SK-N-SH (cell line): ENCODE measurements at regions not wholly inside any gene's neighbourhood (a gene's known extent, or its start where the extent isn't known, plus 50 kb on each side); places are given as distances from the start of the nearest gene placed in this dataset.

Source experiments
- CTCF ChIA-PET: fragments of 300-600, 350-600 bp; formaldehyde crosslinking; extraction: SDS; loops from one replicate; lab custom pipeline; 2021; lab: Yijun Ruan, JAX
- POLR2A ChIA-PET: fragments of 350-600 bp; sonication (Branson Sonifier 250); formaldehyde crosslinking; extraction: SDS; loops from one replicate; lab custom pipeline; 2020; ENCODE audit warnings: antibody characterized with exemption, inconsistent platforms; lab: Yijun Ruan, JAX
- DNase-seq: peaks from one replicate; pipeline ENCODE4 v3.0.0; 2012
- H2AFZ ChIP-seq: fragments of 200-600 bp; sonication (generic); 2 replicates; pipeline ENCODE4 v1.8.1; 2016; ENCODE audit warnings: antibody characterized with exemption, mild to moderate bottlenecking, low read depth
- H3F3A ChIP-seq: fragments of 200-600 bp; sonication (generic); replicated peaks from 2 replicates; pipeline ENCODE3; 2016; ENCODE audit warnings: antibody characterized with exemption, mild to moderate bottlenecking; ENCODE audit not compliant: insufficient read depth
- H3K27ac ChIP-seq, 2 experiments: fragments of 200-500 bp in 1 of 2; fragments of 200-600 bp in 1 of 2; sonication (Bioruptor generic) in 1 of 2; sonication (generic), shearing (Covaris generic) in 1 of 2; 2 replicates each; pipeline versions ENCODE4 v1.5.1 to v1.6.1; 2014 to 2016; ENCODE audit warnings: low read depth in 2 of 2, inconsistent platforms in 1 of 2, low read length in 1 of 2, mild to moderate bottlenecking in 1 of 2, mixed read lengths in 1 of 2
- H3K27me3 ChIP-seq: fragments of 200-600 bp; sonication (generic), shearing (Covaris generic); 2 replicates; pipeline ENCODE4 v1.6.1; 2016; ENCODE audit warnings: mixed run types; ENCODE audit not compliant: insufficient read depth
- H3K36me3 ChIP-seq, 2 experiments: fragments of 200-500 bp in 1 of 2; fragments of 200-600 bp in 1 of 2; sonication (Bioruptor generic) in 1 of 2; sonication (generic) in 1 of 2; replicated peaks in 1 of 2; 2 replicates each; pipeline versions ENCODE3 to v1.5.1; 2014 to 2016; ENCODE audit warnings: low read length in 1 of 2, mild to moderate bottlenecking in 1 of 2; ENCODE audit not compliant: insufficient read depth in 2 of 2, control insufficient read depth in 1 of 2
- H3K4me1 ChIP-seq, 2 experiments: fragments of 200-500 bp in 1 of 2; fragments of 200-600 bp in 1 of 2; sonication (Bioruptor generic) in 1 of 2; sonication (generic), shearing (Covaris generic) in 1 of 2; 2 replicates each; pipeline versions ENCODE4 v1.5.1 to v1.6.1; 2014 to 2016; ENCODE audit warnings: low read depth in 1 of 2, low read length in 1 of 2, mixed run types in 1 of 2; ENCODE audit not compliant: insufficient read depth in 2 of 2, control insufficient read depth in 1 of 2
- H3K4me2 ChIP-seq: fragments of 200-600 bp; sonication (generic), shearing (Covaris generic); 2 replicates; pipeline ENCODE4 v1.6.1; 2017; ENCODE audit warnings: mixed run types
- H3K4me3 ChIP-seq, 2 experiments: fragments of 200-500 bp in 1 of 2; fragments of 200-600 bp in 1 of 2; sonication (Bioruptor generic) in 1 of 2; sonication (generic), shearing (Covaris generic) in 1 of 2; 2 replicates each; pipeline versions ENCODE4 v1.5.1 to v1.8.1; 2014 to 2016; ENCODE audit warnings: low read depth in 2 of 2, inconsistent platforms in 1 of 2, low read length in 1 of 2, mild to moderate bottlenecking in 1 of 2, mixed read lengths in 1 of 2, moderate library complexity in 1 of 2
- H3K79me2 ChIP-seq: fragments of 200-600 bp; sonication (generic); 2 replicates; pipeline ENCODE4 v1.8.1; 2017; ENCODE audit warnings: mild to moderate bottlenecking; ENCODE audit not compliant: insufficient read depth
- H3K9ac ChIP-seq: fragments of 200-600 bp; sonication (generic); 2 replicates; pipeline ENCODE4 v1.6.1; 2017; ENCODE audit warnings: mixed run types
- H3K9me2 ChIP-seq: fragments of 200-600 bp; sonication (generic); 2 replicates; pipeline ENCODE4 v1.6.1; 2017; ENCODE audit warnings: mixed run types
- H3K9me3 ChIP-seq: fragments of 200-600 bp; sonication (generic); 2 replicates; pipeline ENCODE4 v1.6.1; 2017; ENCODE audit warnings: mixed run types, mild to moderate bottlenecking, moderate library complexity
- H4K20me1 ChIP-seq: fragments of 200-600 bp; sonication (generic); 2 replicates; pipeline ENCODE4 v1.6.1; 2017; ENCODE audit warnings: mild to moderate bottlenecking, mixed run types; ENCODE audit not compliant: insufficient read depth
- CHD2 ChIP-seq: fragments of 150-350 bp; IDR thresholded peaks from 2 replicates; pipeline ENCODE4 v1.6.1; 2018; ENCODE audit warnings: low read length; ENCODE audit not compliant: partially characterized antibody
- CTCF ChIP-seq: fragments of 200-600 bp; sonication (generic); IDR thresholded peaks from 2 replicates; pipeline ENCODE4 v1.6.1; 2017; ENCODE audit warnings: antibody characterized with exemption, mild to moderate bottlenecking, moderate library complexity
- ELF1 ChIP-seq: IDR thresholded peaks from 2 replicates; pipeline ENCODE4 v1.4.0; 2012
- FOSL2 ChIP-seq: IDR thresholded peaks from 2 replicates; pipeline ENCODE4 v1.4.0; 2012; ENCODE audit warnings: low read depth, mild to moderate bottlenecking, moderate library complexity, borderline replicate concordance
- FOXJ3 ChIP-seq: sonication (generic); formaldehyde crosslinking; IDR thresholded peaks from 2 replicates; pipeline ENCODE4 v1.5.1; 2020; ENCODE audit warnings: mild to moderate bottlenecking, missing genetic modification reagents
- GABPA ChIP-seq: IDR thresholded peaks from 2 replicates; pipeline ENCODE4 v1.4.0; 2012; ENCODE audit warnings: low read depth, mild to moderate bottlenecking
- JUND ChIP-seq: IDR thresholded peaks from 2 replicates; pipeline ENCODE4 v1.4.0; 2012
- MEF2A ChIP-seq: IDR thresholded peaks from 2 replicates; pipeline ENCODE4 v1.4.0; 2012; ENCODE audit warnings: low read depth, borderline replicate concordance
- PBX3 ChIP-seq: IDR thresholded peaks from 2 replicates; pipeline ENCODE4; 2012
- TCF12 ChIP-seq: IDR thresholded peaks from 2 replicates; pipeline ENCODE4 v1.4.0; 2012
- TEAD4 ChIP-seq: IDR thresholded peaks from 2 replicates; pipeline ENCODE4 v1.4.0; 2012; ENCODE audit warnings: mild to moderate bottlenecking, borderline replicate concordance; ENCODE audit not compliant: insufficient read depth
- WGBS: methylation state at CpG from one replicate; pipeline ENCODE4 v1.1.6; 2017; ENCODE audit warnings: low lambda C conversion rate; 5-methylcytosine and 5-hydroxymethylcytosine counted together

DNA sequence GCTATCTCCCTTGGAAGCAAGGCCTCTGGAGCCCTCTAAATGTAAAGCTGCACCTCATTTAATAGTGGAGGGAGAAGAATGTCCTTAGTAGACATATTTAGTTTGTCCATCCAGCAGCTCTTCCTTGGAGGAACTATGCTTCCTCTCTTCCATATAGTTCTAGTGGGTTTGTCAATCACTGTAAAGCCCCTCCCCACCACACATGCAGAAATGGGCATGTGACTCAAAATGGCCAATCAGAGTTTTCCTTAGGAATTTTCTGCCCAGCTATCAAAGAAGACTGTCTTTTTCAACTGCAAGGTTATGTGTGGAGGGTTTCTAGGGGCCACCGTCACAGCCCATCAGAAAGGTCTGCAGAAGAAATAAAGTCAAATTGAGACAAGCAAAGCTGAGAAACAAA lies 175.5 kb downstream of the MIS18A start:
- H3K4me2 ChIP-seq: no peak overlapping the region
- H3F3A ChIP-seq: no peaks in the 10 kb centered on the region
- no peak overlapping the region for H2AFZ ChIP-seq
- DNase-seq: no peak
- no peaks in the 10 kb centered on the region for H3K36me3 ChIP-seq
- no peaks in the 10 kb centered on the region for H3K27me3 ChIP-seq
- H3K9me3 ChIP-seq: no peaks in the 10 kb centered on the region
- WGBS: 25% methylated on average over 1 of the region's 1 CpG
- no peak overlapping the region for H3K4me3 ChIP-seq
- peaks cover 0 to 18% of the 10 kb centered on the region in 2 experiments; a peak in 2 of 4 replicates for H3K4me1 ChIP-seq
- no peaks in the 10 kb centered on the region for H3K9me2 ChIP-seq
- ChIA-PET POLR2A (no interaction called here), CTCF (interaction anchor here (0.9 kb wide), 1 partner anchor 155 kb away, joined by 4 read pairs; no protein-coding TSS in a partner anchor)
- no peaks in the 10 kb centered on the region for H3K79me2 ChIP-seq
- no peak for TF ChIP-seq GABPA
- no peak overlapping the region for H3K9ac ChIP-seq
- H3K27ac ChIP-seq: no peak overlapping the region
- no peaks in the 10 kb centered on the region for H4K20me1 ChIP-seq

DNA sequence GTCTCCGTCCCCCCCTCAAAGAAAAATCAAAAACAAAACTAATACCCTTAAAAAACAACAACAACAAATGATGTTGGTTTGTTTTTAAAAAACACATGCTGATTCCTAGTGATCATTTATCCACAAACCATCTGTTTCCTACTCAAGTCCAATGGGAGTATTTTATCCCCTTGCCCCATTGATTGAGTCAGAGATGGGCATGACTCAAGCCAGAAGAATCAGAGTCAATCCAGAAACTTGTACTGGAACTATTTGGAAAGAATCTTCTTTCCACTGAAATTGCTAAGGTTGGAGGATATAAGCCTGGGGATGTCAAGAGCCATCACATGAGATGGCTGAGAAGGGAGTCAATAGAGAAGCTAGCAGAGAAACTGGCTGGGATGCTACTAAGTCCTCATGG lies 176.4 kb downstream of the MIS18A start:
- Histone ChIP-seq H3K79me2 (no peaks in the 10 kb centered on the region), H3F3A (no peaks in the 10 kb centered on the region), H3K9me2 (no peaks in the 10 kb centered on the region), H3K36me3 (no peaks in the 10 kb centered on the region), H3K4me1 (peaks cover 0 to 18% of the 10 kb centered on the region in 2 experiments; a peak in 2 of 4 replicates), H2AFZ (no peak overlapping the region), H3K27me3 (no peaks in the 10 kb centered on the region), H3K9ac (no peak overlapping the region), H3K4me3 (no peak overlapping the region), H3K4me2 (no peak overlapping the region), H4K20me1 (no peaks in the 10 kb centered on the region), H3K27ac (no peak overlapping the region), H3K9me3 (no peaks in the 10 kb centered on the region)
- ChIA-PET CTCF (no interaction called here), POLR2A (no interaction called here)
- TF ChIP-seq MEF2A (no peak), TCF12 (no peak), FOSL2 (0 out of 2 replicates have a peak, but pooled peaks have one; percentile 12), FOXJ3 (CRISPR knock-in tag) (no peak), PBX3 (no peak)
- DNase-seq: no peak
- 47% methylated on average over 1 of the region's 1 CpG for WGBS

DNA sequence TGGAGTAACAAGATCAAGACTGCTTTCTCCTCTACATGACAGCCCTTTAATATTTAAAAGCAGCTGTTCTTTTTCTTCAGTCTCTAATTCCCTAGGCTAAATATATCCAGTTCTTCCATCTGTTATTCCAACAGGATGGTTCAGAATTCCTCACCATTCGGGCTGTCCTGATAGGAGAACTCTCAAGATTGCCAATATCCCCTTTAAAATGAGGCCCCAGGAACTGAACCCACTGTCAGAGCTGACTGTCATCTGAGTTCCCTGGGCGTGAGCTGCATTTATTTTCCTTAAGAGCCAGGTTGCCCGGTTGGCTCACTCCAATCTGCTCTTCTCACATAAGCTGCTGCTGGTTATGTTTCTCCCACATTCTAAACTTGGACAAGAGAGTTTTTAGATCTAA lies 177.6 kb downstream of the MIS18A start:
- no peak overlapping the region for H2AFZ ChIP-seq

More for the DNA sequence above, 177.6 kb downstream of the MIS18A start:
- Histone ChIP-seq H3K9me3 (no peaks in the 10 kb centered on the region), H3K27ac (no peak overlapping the region), H3K4me2 (no peak overlapping the region), H3K4me3 (no peak overlapping the region), H3F3A (no peaks in the 10 kb centered on the region), H3K27me3 (no peaks in the 10 kb centered on the region), H4K20me1 (no peaks in the 10 kb centered on the region), H3K4me1 (peaks cover 0 to 18% of the 10 kb centered on the region in 2 experiments; a peak in 2 of 4 replicates), H3K9me2 (no peaks in the 10 kb centered on the region), H3K79me2 (no peaks in the 10 kb centered on the region), H3K9ac (no peak overlapping the region), H3K36me3 (no peaks in the 10 kb centered on the region)
- no peak for TF ChIP-seq JUND
- no peak for TF ChIP-seq TEAD4
- no peak for TF ChIP-seq FOSL2
- TF ChIP-seq CTCF: no peak
- TF ChIP-seq CHD2: no peak
- TF ChIP-seq ELF1: no peak
- ChIA-PET CTCF (interaction anchor here (1.0 to 2.2 kb wide), 4 partner anchors 10 to 155 kb away, joined by 3 to 6 read pairs (median 4); no protein-coding TSS in a partner anchor), POLR2A (no interaction called here)
- DNase-seq: no peak
- WGBS: 41% methylated on average over 3 of the region's 3 CpGs
